IMR-90 (cell line): ENCODE measurements at regions not wholly inside any gene's neighbourhood (a gene's known extent, or its start where the extent isn't known, plus 50 kb on each side); places are given as distances from the start of the nearest gene placed in this dataset.

Experiments used
- ATAC-seq: fragments of 200-7000 bp; cut with Tn5 transposase; 2 replicates; pipeline ENCODE4 v1.9.1; 2020; ENCODE audit warnings: low read depth, mild to moderate bottlenecking, moderate library complexity
- BruUV-seq: library from RNA; stranded (reverse); fragments of 400-500 nt; replicated peaks from 2 replicates; lab custom pipeline; 2021; lab: Mats Ljungman, UMichigan
- CTCF ChIA-PET: fragments of 300-600 bp; formaldehyde crosslinking; extraction: SDS; loops from one replicate; lab custom pipeline; 2021; ENCODE audit warnings: antibody characterized with exemption; lab: Yijun Ruan, JAX
- POLR2A ChIA-PET: fragments of 300-600 bp; sonication (Branson Sonifier 250); formaldehyde crosslinking; loops from one replicate; lab custom pipeline; 2022; ENCODE audit warnings: antibody characterized with exemption; ENCODE audit not compliant: unreplicated experiment; lab: Charles Lee
- DNase-seq: peaks from one replicate; pipeline ENCODE4 v3.0.0; 2013
- H2AFZ ChIP-seq: replicated peaks from 2 replicates; pipeline ENCODE3; 2013; ENCODE audit warnings: low read length, mild to moderate bottlenecking; ENCODE audit not compliant: poor library complexity
- H2AK5ac ChIP-seq: 2 replicates; pipeline ENCODE4 v1.6.1; 2013; ENCODE audit warnings: low read depth, low read length, inconsistent platforms
- H2AK9ac ChIP-seq: replicated peaks from 2 replicates; pipeline ENCODE3; 2013; ENCODE audit warnings: mild to moderate bottlenecking, low read depth, low read length, moderate library complexity; ENCODE audit not compliant: poor library complexity
- H2BK120ac ChIP-seq: 2 replicates; pipeline ENCODE4 v1.6.1; 2013; ENCODE audit warnings: low read depth, low read length, inconsistent platforms
- H2BK15ac ChIP-seq: 3 replicates; pipeline ENCODE4 v1.6.1; 2013; ENCODE audit warnings: low read depth, low read length, inconsistent platforms
- H2BK20ac ChIP-seq: 2 replicates; pipeline ENCODE4 v1.6.1; 2013; ENCODE audit warnings: low read depth, mild to moderate bottlenecking, inconsistent platforms, low read length, moderate library complexity
- H2BK5ac ChIP-seq: 2 replicates; pipeline ENCODE4 v1.6.1; 2013; ENCODE audit warnings: mild to moderate bottlenecking, low read depth, low read length, inconsistent platforms; ENCODE audit not compliant: poor library complexity, severe bottlenecking
- H3K14ac ChIP-seq: replicated peaks from 2 replicates; pipeline ENCODE4 v1.6.1; 2013; ENCODE audit warnings: low read depth, low read length, inconsistent platforms
- H3K18ac ChIP-seq: 2 replicates; pipeline ENCODE4 v1.6.1; 2013; ENCODE audit warnings: low read depth, low read length, control low read depth
- H3K23ac ChIP-seq: 2 replicates; pipeline ENCODE4 v1.6.1; 2013; ENCODE audit warnings: low read depth, low read length, inconsistent platforms
- H3K27ac ChIP-seq: 2 replicates; pipeline ENCODE4 v1.5.1; 2013; ENCODE audit warnings: mild to moderate bottlenecking, control low read depth, low read length; ENCODE audit not compliant: insufficient read depth
- H3K27me3 ChIP-seq: 2 replicates; pipeline ENCODE4 v1.6.1; 2013; ENCODE audit warnings: low read length; ENCODE audit not compliant: control insufficient read depth, insufficient read depth
- H3K36me3 ChIP-seq: 2 replicates; pipeline ENCODE4 v1.6.1; 2013; ENCODE audit warnings: low read length, mixed read lengths; ENCODE audit not compliant: control insufficient read depth, insufficient read depth
- H3K4ac ChIP-seq: 2 replicates; pipeline ENCODE4 v1.6.1; 2013; ENCODE audit warnings: low read depth, low read length, inconsistent platforms
- H3K4me1 ChIP-seq: 2 replicates; pipeline ENCODE4 v1.6.1; 2013; ENCODE audit warnings: low read length, mixed read lengths; ENCODE audit not compliant: control insufficient read depth, insufficient read depth
- H3K4me2 ChIP-seq: 2 replicates; pipeline ENCODE4 v1.6.1; 2013; ENCODE audit warnings: low read depth, mild to moderate bottlenecking, control low read depth, low read length, moderate library complexity
- H3K4me3 ChIP-seq: 2 replicates; pipeline ENCODE4 v1.5.1; 2013; ENCODE audit warnings: low read depth, mild to moderate bottlenecking, control low read depth, low read length, moderate library complexity; ENCODE audit not compliant: insufficient read depth
- H3K56ac ChIP-seq: 2 replicates; pipeline ENCODE4 v1.6.1; 2013; ENCODE audit warnings: low read length, inconsistent platforms; ENCODE audit not compliant: insufficient read depth; ENCODE audit errors: extremely low read depth
- H3K79me1 ChIP-seq, 2 experiments: 2 replicates each; pipeline ENCODE4 v1.6.1; 2013; ENCODE audit warnings: low read length in 2 of 2, inconsistent platforms in 1 of 2, low read depth in 1 of 2
- H3K9ac ChIP-seq: 2 replicates; pipeline ENCODE4 v1.6.1; 2013; ENCODE audit warnings: low read depth, low read length, control low read depth
- H3K9me1 ChIP-seq: 2 replicates; pipeline ENCODE4 v1.6.1; 2013; ENCODE audit warnings: low read length, inconsistent platforms; ENCODE audit not compliant: insufficient read depth
- H3K9me3 ChIP-seq: 2 replicates; pipeline ENCODE4 v1.6.1; 2013; ENCODE audit warnings: low read length; ENCODE audit not compliant: control insufficient read depth, insufficient read depth
- H4K20me1 ChIP-seq: 2 replicates; pipeline ENCODE4 v1.6.1; 2013; ENCODE audit warnings: low read length, inconsistent platforms; ENCODE audit not compliant: insufficient read depth
- H4K5ac ChIP-seq: 2 replicates; pipeline ENCODE4 v1.6.1; 2013; ENCODE audit warnings: mild to moderate bottlenecking, low read depth, low read length, control low read depth
- H4K8ac ChIP-seq, 2 experiments: 2 replicates each; pipeline ENCODE4 v1.6.1; 2013; ENCODE audit warnings: low read depth in 2 of 2, low read length in 2 of 2, control low read depth in 1 of 2, inconsistent platforms in 1 of 2
- H4K91ac ChIP-seq: 2 replicates; pipeline ENCODE4 v1.6.1; 2013; ENCODE audit warnings: low read depth, low read length, inconsistent platforms; ENCODE audit not compliant: insufficient read depth
- BHLHE40 ChIP-seq: fragments of 150-350 bp; IDR thresholded peaks from 2 replicates; pipeline ENCODE4 v1.6.1; 2016; ENCODE audit warnings: mild to moderate bottlenecking, low read depth, low read length
- CEBPB ChIP-seq: IDR thresholded peaks from 2 replicates; pipeline ENCODE4 v1.6.1; 2012; ENCODE audit warnings: low read depth, low read length, improper control_type of control experiment
- CHD1 ChIP-seq: IDR thresholded peaks from 2 replicates; pipeline ENCODE4 v1.6.1; 2012; ENCODE audit warnings: low read depth, low read length, improper control_type of control experiment
- CTCF ChIP-seq: conservative IDR thresholded peaks from 2 replicates; pipeline ENCODE4 v1.5.1; 2012; ENCODE audit warnings: mild to moderate bottlenecking, low read depth, low read length, improper control_type of control experiment
- ELK1 ChIP-seq: fragments of 150-350 bp; IDR thresholded peaks from 2 replicates; pipeline ENCODE4 v1.6.1; 2016; ENCODE audit warnings: low read depth, mild to moderate bottlenecking, low read length, moderate library complexity, borderline replicate concordance
- FOS ChIP-seq: fragments of 150-350 bp; IDR thresholded peaks from 2 replicates; pipeline ENCODE4 v1.6.1; 2016; ENCODE audit warnings: low read depth, low read length
- MAFK ChIP-seq: IDR thresholded peaks from 2 replicates; pipeline ENCODE4 v1.6.1; 2012; ENCODE audit warnings: low read depth, low read length, improper control_type of control experiment
- MXI1 ChIP-seq: IDR thresholded peaks from 2 replicates; pipeline ENCODE4 v1.6.1; 2012; ENCODE audit warnings: low read depth, mild to moderate bottlenecking, low read length, moderate library complexity, borderline replicate concordance
- NFE2L2 ChIP-seq: fragments of 150-350 bp; IDR thresholded peaks from 2 replicates; pipeline ENCODE4 v1.6.1; 2016; ENCODE audit warnings: low read depth, mild to moderate bottlenecking, low read length
- POLR2A ChIP-seq: IDR thresholded peaks from 2 replicates; pipeline ENCODE4 v1.6.1; 2012; ENCODE audit warnings: mild to moderate bottlenecking, low read depth, low read length
- SMC3 ChIP-seq: fragments of 150-350 bp; IDR thresholded peaks from 2 replicates; pipeline ENCODE4 v1.6.1; 2016; ENCODE audit warnings: low read depth, mild to moderate bottlenecking, antibody characterized with exemption, low read length, moderate library complexity
- USF2 ChIP-seq: fragments of 150-350 bp; IDR thresholded peaks from 2 replicates; pipeline ENCODE4 v1.6.1; 2017; ENCODE audit warnings: mild to moderate bottlenecking, antibody characterized with exemption, low read length, low read depth
- WGBS, 2 experiments: methylation state at CpG; one replicate each; pipeline versions ENCODE4 v1.1.5 to v1.1.7; 2013; ENCODE audit warnings: missing lambda C conversion rate in 2 of 2; ENCODE audit not compliant: insufficient read length in 1 of 2; ENCODE audit errors: extremely low coverage in 2 of 2; 5-methylcytosine and 5-hydroxymethylcytosine counted together
- dilution Hi-C: fragments of 300-500 bp; cut with HindIII; formaldehyde crosslinking; loops from one replicate; pipeline ENCODE4 v1.14.3; 2018; ENCODE audit warnings: low sequenced_read_pairs; ENCODE audit not compliant: unreplicated experiment
- in situ Hi-C: fragments of 300-500 bp; cut with MboI; formaldehyde crosslinking; loops from 3 replicates; pipeline ENCODE4 v1.14.3; 2019; ENCODE audit warnings: low sequenced_read_pairs, inconsistent platforms, mixed read lengths
- intact Hi-C: fragments of 100-400 bp; cut with micrococcal nuclease; formaldehyde crosslinking; loops from 2 replicates; pipeline ENCODE4 v1.10.0; 2022

- H3K4me1 ChIP-seq = no peaks in the 10 kb centered on the region; the same call in 1 of the 2 replicates
- DNase-seq (peak; percentile 63), ATAC-seq (peak; percentile 27; the same call in 1 of the 2 replicates)
- H3K23ac ChIP-seq = no peak overlapping the region
- H4K5ac ChIP-seq = no peak overlapping the region
- H3K9ac ChIP-seq = no peak overlapping the region
- H3K27ac ChIP-seq = no peak overlapping the region
- no peak overlapping the region for H2AK9ac ChIP-seq
- no peak overlapping the region for H3K4me3 ChIP-seq
- intact Hi-C loops (no loop called here), dilution Hi-C loops (no loop called here), in situ Hi-C loops (no loop called here)
- no peak overlapping the region for H2BK120ac ChIP-seq
- no peaks in the 10 kb centered on the region for H3K79me1 ChIP-seq
- no peak overlapping the region for H2AFZ ChIP-seq
- H3K18ac ChIP-seq = no peak overlapping the region
- 100% methylated on average over 1 of the region's 3 CpGs; no CpG with 5 or more reads in 1 of the 2 experiments for WGBS, 2 experiments
- H3K14ac ChIP-seq = no peak overlapping the region
- no peaks in the 10 kb centered on the region for H3K27me3 ChIP-seq
- H4K8ac ChIP-seq = no peak overlapping the region
- H3K36me3 ChIP-seq = no peaks in the 10 kb centered on the region
- no peak overlapping the region for H2BK15ac ChIP-seq
- ChIA-PET CTCF (no interaction called here), POLR2A (no interaction called here)
- H3K9me1 ChIP-seq = 0 out of 2 replicates have a peak, but pooled peaks cover 3% of the 10 kb centered on the region
- H3K9me3 ChIP-seq = no peaks in the 10 kb centered on the region
- no peak overlapping the region for H3K4ac ChIP-seq
- H2AK5ac ChIP-seq = no peak overlapping the region
- H2BK20ac ChIP-seq = no peak overlapping the region
- no peak overlapping the region for H4K91ac ChIP-seq
- H3K56ac ChIP-seq = no peak overlapping the region
- no peaks in the 10 kb centered on the region for H4K20me1 ChIP-seq
- H2BK5ac ChIP-seq = no peak overlapping the region
- TF ChIP-seq ELK1 = no peak
- TF ChIP-seq POLR2A = no peak
- TF ChIP-seq CHD1 = no peak
- TF ChIP-seq NFE2L2 = no peak
- no peak for TF ChIP-seq CEBPB
- TF ChIP-seq SMC3 = no peak
- TF ChIP-seq FOS = no peak
- TF ChIP-seq USF2 = no peak
- no peak for TF ChIP-seq CTCF
- TF ChIP-seq BHLHE40 = no peak
- no peak for TF ChIP-seq MXI1
- no peak for TF ChIP-seq MAFK
- H3K4me2 ChIP-seq = no peak overlapping the region
- no TSS peak for BruUV-seq
Observed at GRCh38 chr2:14530506-14530905, 102.0 kb upstream of the LRATD1 start.
